ENCODE measurements at regions not wholly inside any gene's neighbourhood (a gene's known extent, or its start where the extent isn't known, plus 50 kb on each side); places are given as distances from the start of the nearest gene placed in this dataset.
"Not testable (repeated sequence)": the region's sequence is repeated elsewhere in the genome, so short reads cannot be mapped to it uniquely, and the experiment has no call there.

- H3K4ac ChIP-seq (ENCODE audit: low read depth, low read length); POLR2A ChIA-PET (ENCODE audit: unreplicated experiment); ATAC-seq (ENCODE audit: low read depth); H3K4me2 ChIP-seq (ENCODE audit: low read depth, low read length); H3K4me1 ChIP-seq (ENCODE audit: control insufficient read depth, insufficient read depth, low read length); H3K27me3 ChIP-seq (ENCODE audit: control insufficient read depth, insufficient read depth, low read length); H3K9me3 ChIP-seq (ENCODE audit: control insufficient read depth, insufficient read depth, low read length); H3K79me1 ChIP-seq (ENCODE audit: low read depth in 1 of 2, low read length in 2 of 2); BruUV-seq (replicated peaks); H3K9ac ChIP-seq (ENCODE audit: low read depth, low read length); H2AK5ac ChIP-seq (ENCODE audit: low read depth, low read length); H3K4me3 ChIP-seq (ENCODE audit: insufficient read depth, low read depth, low read length); H3K9me1 ChIP-seq (ENCODE audit: insufficient read depth, low read length); H4K91ac ChIP-seq (ENCODE audit: insufficient read depth, low read depth, low read length); H3K18ac ChIP-seq (ENCODE audit: low read depth, low read length); DNase-seq; H3K23ac ChIP-seq (ENCODE audit: low read depth, low read length); H3K56ac ChIP-seq (ENCODE audit: extremely low read depth, insufficient read depth, low read length); H3K14ac ChIP-seq (replicated peaks; ENCODE audit: low read depth, low read length); H2AK9ac ChIP-seq (replicated peaks; ENCODE audit: low read depth, low read length, poor library complexity); H4K8ac ChIP-seq (ENCODE audit: low read depth in 2 of 2, low read length in 2 of 2); H2BK5ac ChIP-seq (ENCODE audit: low read depth, low read length, poor library complexity, severe bottlenecking); in situ Hi-C loops (cut with MboI; ENCODE audit: low sequenced_read_pairs); dilution Hi-C loops (cut with HindIII; ENCODE audit: low sequenced_read_pairs, unreplicated experiment); H2AFZ ChIP-seq (replicated peaks; ENCODE audit: low read length, poor library complexity); H4K5ac ChIP-seq (ENCODE audit: low read depth, low read length); CTCF ChIA-PET; intact Hi-C loops (cut with micrococcal nuclease); H3K27ac ChIP-seq (ENCODE audit: insufficient read depth, low read length); H2BK120ac ChIP-seq (ENCODE audit: low read depth, low read length); H2BK20ac ChIP-seq (ENCODE audit: low read depth, low read length); H3K36me3 ChIP-seq (ENCODE audit: control insufficient read depth, insufficient read depth, low read length); H2BK15ac ChIP-seq (ENCODE audit: low read depth, low read length); H4K20me1 ChIP-seq (ENCODE audit: insufficient read depth, low read length): not testable (repeated sequence)
- no CpG with 5 or more reads among the region's 10 CpGs for WGBS, 2 experiments (ENCODE audit: extremely low coverage in 2 of 2, insufficient read length in 1 of 2)
These were observed 242.7 kb upstream of the NBPF12 start for GRCh38 chr1:146695388-146695787.

GRCh38 chr1:146691798-146692197, 246.3 kb upstream of the NBPF12 start:
- H3K4ac ChIP-seq (ENCODE audit: low read depth, low read length); H4K5ac ChIP-seq (ENCODE audit: low read depth, low read length); H3K9me1 ChIP-seq (ENCODE audit: insufficient read depth, low read length); H4K20me1 ChIP-seq (ENCODE audit: insufficient read depth, low read length); H3K4me2 ChIP-seq (ENCODE audit: low read depth, low read length); DNase-seq; H2BK20ac ChIP-seq (ENCODE audit: low read depth, low read length); intact Hi-C loops (cut with micrococcal nuclease); POLR2A ChIA-PET (ENCODE audit: unreplicated experiment); H2AK9ac ChIP-seq (replicated peaks; ENCODE audit: low read depth, low read length, poor library complexity); H2BK5ac ChIP-seq (ENCODE audit: low read depth, low read length, poor library complexity, severe bottlenecking); H3K18ac ChIP-seq (ENCODE audit: low read depth, low read length); H3K14ac ChIP-seq (replicated peaks; ENCODE audit: low read depth, low read length); H4K91ac ChIP-seq (ENCODE audit: insufficient read depth, low read depth, low read length); H3K36me3 ChIP-seq (ENCODE audit: control insufficient read depth, insufficient read depth, low read length); H3K27me3 ChIP-seq (ENCODE audit: control insufficient read depth, insufficient read depth, low read length); CTCF ChIA-PET; H3K4me1 ChIP-seq (ENCODE audit: control insufficient read depth, insufficient read depth, low read length); H3K9me3 ChIP-seq (ENCODE audit: control insufficient read depth, insufficient read depth, low read length); BruUV-seq (replicated peaks); H2AK5ac ChIP-seq (ENCODE audit: low read depth, low read length); in situ Hi-C loops (cut with MboI; ENCODE audit: low sequenced_read_pairs); H3K23ac ChIP-seq (ENCODE audit: low read depth, low read length); H2AFZ ChIP-seq (replicated peaks; ENCODE audit: low read length, poor library complexity); ATAC-seq (ENCODE audit: low read depth); H3K56ac ChIP-seq (ENCODE audit: extremely low read depth, insufficient read depth, low read length); H2BK15ac ChIP-seq (ENCODE audit: low read depth, low read length); H3K4me3 ChIP-seq (ENCODE audit: insufficient read depth, low read depth, low read length); H3K79me1 ChIP-seq (ENCODE audit: low read depth in 1 of 2, low read length in 2 of 2); H4K8ac ChIP-seq (ENCODE audit: low read depth in 2 of 2, low read length in 2 of 2); H3K27ac ChIP-seq (ENCODE audit: insufficient read depth, low read length); H2BK120ac ChIP-seq (ENCODE audit: low read depth, low read length); dilution Hi-C loops (cut with HindIII; ENCODE audit: low sequenced_read_pairs, unreplicated experiment); H3K9ac ChIP-seq (ENCODE audit: low read depth, low read length): not testable (repeated sequence)
- WGBS, 2 experiments (ENCODE audit: extremely low coverage in 2 of 2, insufficient read length in 1 of 2): no CpG with 5 or more reads among the region's 3 CpGs
